HG02852 (cell line): ENCODE measurements at regions not wholly inside any gene's neighbourhood (a gene's known extent, or its start where the extent isn't known, plus 50 kb on each side); places are given as distances from the start of the nearest gene placed in this dataset.
A peak's percentile ranks its signal among the peaks of the same experiment; 100 is the strongest.

Experiments used
- ATAC-seq: cut with Tn5 transposase; IDR thresholded peaks from one replicate; pipeline ENCODE4 v1.9.1; 2021; ENCODE audit warnings: mild to moderate bottlenecking, moderate library complexity; ENCODE audit not compliant: unreplicated experiment

DNA sequence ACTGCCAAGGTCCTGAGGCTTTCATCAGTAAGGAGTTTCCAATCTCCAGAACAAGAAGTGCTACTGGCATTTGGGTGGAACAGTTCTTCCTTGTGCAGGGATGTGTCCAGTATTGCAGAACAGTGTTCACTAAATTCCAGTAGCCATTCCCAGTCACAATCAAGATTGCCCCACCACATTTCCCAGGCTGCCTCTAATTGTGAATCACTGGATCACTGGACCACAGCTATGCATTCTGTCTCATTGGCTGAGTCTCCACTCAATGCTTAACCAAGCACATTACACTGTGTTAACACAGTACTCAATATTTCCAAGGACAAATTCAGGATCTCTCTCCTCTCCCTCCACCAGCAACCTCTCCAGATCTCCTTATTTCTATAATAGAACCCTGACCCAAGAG is 160.2 kb upstream of the CCDC150 start:
- no peak for ATAC-seq

DNA sequence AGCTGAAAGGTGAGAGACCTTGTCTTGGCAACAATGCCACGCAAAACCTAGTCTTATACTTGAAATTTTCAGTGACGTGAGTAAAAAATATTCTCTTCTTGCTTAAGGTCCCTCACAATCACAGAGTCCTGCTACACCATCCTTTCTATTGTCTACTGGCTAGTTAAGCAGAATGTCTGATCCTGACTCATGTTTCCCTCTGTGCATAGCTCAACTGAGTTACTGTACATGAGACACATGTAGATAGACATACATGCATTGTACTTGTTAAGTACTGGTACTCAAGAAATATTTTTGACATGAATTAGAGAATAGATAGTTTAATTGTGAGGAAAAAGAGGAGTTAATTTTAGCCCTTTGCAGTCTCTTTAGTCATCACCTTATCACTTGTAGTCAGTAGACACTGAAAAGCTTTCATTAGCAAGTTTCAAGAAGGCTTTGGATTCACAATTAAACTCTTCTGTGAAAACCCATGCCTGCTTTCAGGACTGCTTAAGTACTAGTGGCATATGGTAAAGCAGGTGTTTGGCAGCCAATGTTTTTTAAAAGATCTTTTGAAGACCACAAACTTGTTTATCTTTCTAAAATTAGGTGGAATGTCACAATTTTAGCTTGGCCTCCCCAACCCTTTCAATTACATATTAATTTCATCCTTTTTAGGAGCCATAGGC is 158.7 kb upstream of the CCDC150 start:
- no peak for ATAC-seq

DNA sequence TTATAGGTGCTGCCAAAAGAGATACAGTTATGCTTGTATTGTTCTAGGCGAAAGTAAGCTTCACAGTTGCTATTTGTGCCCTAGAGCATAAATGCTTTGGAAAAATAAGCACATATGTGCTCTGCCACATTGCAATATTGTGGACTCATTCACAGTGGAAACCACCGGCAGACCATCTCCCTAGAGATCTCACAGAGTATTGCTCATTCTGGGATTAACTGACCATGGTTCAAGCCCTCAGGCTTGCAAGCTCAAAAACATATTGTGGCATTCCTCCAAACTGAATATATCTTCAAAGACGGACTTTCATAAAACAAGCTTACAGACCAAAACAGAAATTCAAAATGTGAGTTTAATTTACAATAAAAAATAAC is 158.2 kb upstream of the CCDC150 start:
- no peak for ATAC-seq

DNA sequence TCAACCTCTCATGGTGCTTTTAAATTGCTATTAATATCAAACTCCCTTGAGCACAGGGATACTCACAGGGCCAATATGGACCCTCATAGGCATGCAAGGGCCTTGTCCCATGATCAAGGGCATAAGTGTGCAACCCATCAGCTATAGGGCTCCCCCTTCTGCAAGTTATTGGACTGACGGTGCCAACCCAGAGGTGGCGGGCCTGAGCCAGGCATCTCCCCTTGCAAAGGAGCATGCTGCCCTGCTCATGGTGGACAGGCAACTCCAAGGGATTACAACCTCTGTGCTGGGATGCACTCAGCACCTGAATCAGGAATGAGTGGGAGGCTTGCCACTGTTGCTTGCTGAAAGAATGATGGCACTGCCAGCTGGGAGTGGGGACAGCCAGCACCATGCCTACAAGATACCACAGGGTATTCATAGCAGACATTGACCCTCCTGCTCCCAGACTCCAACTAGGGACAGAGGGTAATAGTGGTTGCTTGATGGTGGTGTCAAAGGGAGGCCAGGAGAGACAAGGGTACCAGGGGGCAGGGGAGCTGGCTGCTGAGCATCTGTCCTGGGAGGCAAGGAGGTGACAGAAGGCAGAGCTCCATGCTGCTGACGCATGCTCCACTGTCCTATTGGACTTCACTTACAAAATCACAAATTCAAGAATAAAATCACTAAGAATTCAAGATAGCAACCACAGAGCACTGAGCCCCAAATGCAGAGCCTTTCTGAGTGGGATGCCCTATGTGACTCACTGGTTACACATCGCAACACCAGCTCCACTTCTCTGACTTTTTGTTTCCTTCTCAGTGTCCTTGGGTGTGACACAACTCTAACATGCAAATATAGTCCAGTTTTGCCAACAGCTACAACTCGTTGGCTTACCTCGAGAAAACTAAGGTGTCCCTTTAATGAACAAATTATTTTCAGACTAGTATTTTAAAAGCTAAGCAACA is 157.1 kb upstream of the CCDC150 start:
- no peak for ATAC-seq

DNA sequence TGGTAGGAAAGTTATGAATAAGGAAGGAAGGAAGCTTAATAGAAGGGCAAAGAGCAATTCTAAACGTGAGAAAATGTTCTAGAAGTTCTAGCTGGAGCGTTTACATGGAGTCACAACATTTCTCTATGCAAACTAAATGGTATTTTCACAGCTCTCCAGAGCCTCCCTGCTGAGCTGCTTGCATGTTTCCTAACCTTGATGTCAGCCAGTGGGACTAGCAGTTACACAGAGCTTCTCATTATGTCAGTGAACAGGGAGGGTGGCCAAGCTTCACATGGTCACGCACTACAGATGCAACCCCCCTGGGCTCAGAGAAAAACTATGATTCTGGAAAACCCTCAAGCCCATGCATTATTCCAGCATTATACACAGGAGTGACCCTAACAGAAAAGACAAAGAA is 153.4 kb upstream of the CCDC150 start:
- no peak for ATAC-seq

DNA sequence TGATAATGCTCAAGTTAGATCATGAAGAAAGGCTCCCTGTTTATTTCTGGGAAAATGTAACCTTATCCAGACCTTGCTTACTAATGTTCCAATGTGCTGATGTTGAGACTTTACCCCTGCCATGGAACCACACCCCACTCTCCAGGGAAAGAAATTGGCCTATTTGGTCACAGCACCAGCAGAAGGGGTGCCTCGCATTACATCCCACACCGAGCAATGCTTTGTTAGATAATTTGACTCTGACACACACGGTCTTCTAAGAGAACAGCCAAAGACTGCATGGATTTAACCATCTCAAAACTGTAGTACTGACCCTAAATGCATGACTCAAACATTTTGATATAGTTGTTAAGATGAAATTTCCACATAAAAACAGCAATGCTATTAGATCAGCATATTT is 152.1 kb upstream of the CCDC150 start:
- ATAC-seq = no peak

DNA sequence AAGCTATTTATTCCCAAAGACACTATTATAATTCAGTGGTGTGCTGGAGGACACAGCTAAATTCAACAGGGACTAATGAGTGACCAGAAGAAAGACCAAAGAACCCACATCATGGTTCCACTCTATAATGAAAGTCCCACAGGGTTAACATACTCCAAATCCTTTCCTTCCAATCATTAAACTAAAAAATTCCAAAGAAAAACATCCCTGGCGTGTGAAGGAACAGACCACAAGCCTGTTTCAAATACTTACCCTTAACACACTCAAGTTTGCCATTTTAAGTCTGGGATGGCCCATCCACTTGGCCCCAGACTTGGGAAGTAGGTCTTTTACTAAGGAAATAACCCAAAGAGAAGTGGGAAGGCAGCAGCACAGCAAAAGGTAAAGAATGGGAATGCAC is 150.1 kb upstream of the CCDC150 start:
- ATAC-seq = no peak

DNA sequence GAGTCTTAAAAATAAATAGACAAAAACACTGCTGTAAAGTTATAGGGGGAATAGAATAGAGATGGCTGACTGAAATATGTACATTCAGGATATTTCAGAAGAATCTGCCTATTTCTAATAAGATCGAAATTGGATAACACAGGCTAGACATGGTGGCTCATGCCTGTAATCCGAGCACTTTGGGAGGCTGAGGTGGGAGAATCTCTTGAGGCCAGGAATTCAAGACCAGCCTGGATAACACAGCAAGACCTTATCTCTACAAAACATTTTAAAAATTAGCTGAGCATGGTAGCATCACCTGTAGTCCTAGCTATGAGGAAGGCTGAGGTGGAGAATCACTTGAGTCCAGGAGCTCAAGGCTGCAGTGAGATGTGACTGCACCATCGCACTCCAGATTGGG is 146.6 kb upstream of the CCDC150 start:
- no peak for ATAC-seq

DNA sequence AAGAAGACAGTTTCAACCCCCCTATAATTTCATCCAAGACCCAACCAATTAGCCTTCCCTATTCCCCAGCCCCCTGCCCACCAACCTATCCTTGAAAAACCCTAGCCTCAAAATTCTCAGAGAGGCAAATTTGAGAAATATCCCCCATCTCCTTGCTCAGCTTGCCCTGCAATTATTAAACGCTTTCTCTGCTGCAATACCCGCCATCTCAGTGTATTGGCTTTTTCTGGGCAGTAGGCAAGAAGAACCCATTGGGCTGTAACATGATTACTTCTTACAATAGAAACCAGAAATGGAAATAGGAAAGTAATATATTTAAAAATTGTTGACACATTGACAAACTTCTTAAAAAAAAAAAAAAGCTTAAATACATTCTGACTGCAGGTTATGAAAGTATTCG is 140.6 kb upstream of the CCDC150 start:
- no peak for ATAC-seq

DNA sequence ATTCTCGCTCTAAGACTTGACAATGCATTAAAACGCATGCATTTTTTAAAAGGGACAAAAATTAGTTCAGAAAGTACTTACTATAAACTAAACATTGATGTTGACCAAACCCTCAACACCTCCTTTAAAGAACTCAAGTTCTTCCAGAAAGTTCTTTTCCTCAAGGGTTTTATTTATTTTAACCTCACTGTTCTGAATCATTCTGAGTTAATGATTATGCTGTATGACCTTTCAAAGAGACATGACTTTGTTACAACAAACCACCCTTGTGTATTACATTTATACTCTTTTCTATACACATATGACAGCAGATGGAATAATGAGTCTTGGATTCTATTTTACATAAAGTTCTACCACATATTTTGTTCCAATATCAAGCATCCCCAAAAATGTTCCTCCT is 139.8 kb upstream of the CCDC150 start:
- ATAC-seq = no peak

DNA sequence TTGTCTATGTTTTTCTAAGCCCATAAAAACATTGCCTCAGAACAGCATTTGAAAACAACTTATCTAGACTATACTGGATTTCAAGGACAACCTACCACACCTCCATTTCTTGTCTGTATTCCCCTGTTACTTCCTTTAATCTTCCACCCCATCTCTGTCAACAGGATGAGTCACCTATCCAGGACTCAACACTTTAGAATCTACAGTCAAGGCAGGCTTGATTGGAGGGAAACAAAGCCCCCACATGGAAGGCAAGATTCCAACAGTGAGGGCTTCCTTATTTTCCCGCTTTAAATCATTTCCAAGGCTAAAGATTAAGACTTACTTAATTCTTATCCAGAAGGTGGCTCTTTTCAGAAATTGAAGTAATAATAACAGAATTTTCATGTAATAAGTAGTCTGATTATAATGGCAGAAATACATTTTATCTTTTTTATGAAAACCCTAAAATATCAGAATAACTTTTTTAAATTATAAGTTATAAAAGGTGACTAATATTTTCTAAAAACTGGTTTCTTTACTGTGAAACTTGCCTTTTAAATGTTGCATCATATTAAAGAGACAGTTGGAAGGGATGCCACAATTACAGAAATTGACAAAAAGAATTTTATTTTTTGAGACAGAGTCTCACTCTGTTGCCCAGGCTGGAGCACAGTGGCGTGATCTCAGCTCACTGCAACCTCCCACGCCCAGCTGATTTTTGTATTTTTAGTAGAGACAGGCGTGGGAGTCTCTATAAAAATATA is 138.7 kb upstream of the CCDC150 start:
- ATAC-seq = no peak

DNA sequence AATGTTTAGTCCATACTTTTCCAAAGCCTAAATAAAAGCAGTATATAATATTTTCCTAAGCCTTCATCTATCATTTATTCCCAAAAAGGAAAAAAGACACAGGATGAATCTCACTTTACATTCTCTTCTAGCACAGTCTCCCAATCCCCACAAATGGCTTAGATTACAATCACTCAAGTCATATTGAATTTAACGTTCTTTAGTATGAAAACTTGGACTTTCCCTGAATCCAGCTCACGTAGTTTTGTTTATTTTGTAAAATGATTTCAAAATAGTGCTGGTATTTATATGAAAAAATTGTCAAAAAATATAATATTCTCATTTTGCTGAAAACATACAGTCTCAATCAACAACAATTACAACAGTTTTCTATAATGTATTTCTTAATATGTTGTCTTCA is 137.7 kb upstream of the CCDC150 start:
- ATAC-seq = no peak

DNA sequence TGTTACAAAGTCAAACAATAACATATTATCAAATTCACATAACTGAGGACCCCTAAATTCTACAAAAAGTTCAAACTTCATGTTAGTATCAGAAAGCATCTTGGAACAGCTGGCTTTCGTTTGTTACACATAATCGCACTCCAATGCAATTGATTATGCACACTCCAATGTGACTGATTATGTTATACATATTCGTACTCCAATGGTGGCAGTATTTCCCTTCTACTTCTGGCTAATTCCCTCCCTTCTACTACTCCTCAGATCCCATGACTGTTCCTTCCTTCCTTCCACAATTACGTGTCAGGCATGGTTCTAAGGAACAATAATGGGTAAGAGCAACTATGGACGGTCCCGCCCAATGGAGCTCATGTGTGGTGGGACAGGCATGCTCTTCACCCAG is 137.1 kb upstream of the CCDC150 start:
- no peak for ATAC-seq

DNA sequence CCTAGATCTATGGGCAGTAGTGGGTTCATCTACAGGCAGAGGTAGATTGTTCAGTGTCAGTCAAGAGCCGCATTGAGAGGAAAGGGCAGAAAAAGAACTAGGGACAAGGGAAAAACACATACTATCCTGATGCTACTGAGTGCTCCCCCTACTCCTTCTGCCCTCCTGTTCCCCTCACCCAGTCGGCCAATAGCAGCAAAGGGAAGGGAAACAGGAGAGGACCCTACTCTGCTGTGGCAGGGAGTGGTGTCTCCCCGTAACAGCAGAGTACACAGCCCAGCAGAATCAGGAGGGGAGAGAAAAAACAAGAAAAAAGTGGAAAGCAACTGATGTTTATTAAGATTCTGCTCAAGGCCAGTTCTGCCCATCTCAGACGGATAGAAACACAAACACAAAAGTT is 136.1 kb upstream of the CCDC150 start:
- ATAC-seq = no peak

DNA sequence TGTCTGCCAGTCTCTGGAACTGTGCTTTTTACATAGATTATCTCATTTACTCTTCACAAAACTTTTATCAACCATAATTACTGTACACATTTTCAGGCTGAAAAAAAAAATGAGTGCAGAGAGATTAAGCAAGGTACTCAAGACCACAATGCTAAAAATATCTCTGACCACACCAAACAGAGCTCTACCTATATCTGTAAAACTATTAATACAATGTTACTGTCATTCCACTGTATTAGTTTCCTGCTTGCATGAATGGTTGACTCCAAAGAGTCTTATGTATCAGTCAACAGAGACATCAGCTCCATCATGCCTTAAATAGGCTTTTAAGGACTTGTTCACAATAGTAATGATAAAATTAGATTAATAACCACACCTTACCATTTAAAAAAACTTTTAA is 134.7 kb upstream of the CCDC150 start:
- peak; percentile 75 for ATAC-seq

DNA sequence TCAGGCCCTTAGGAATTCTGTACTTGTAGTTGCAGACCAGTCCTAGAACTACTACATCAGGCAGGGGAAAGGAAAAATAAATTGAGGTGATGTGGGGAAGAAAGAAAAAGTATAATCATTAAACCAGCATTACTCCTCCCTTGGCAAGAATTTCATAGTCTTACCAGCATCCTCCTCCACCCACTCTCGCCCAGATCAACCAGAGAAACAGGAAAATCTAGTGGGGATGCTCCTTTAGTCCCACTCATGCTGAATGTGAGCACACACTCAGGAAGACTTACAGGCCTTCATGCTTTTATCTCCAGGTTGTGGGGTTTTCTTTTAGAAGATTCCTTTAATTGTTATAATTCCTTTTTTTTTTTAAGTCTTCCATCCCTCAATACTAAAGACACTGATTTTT is 129.3 kb upstream of the CCDC150 start:
- ATAC-seq = no peak

DNA sequence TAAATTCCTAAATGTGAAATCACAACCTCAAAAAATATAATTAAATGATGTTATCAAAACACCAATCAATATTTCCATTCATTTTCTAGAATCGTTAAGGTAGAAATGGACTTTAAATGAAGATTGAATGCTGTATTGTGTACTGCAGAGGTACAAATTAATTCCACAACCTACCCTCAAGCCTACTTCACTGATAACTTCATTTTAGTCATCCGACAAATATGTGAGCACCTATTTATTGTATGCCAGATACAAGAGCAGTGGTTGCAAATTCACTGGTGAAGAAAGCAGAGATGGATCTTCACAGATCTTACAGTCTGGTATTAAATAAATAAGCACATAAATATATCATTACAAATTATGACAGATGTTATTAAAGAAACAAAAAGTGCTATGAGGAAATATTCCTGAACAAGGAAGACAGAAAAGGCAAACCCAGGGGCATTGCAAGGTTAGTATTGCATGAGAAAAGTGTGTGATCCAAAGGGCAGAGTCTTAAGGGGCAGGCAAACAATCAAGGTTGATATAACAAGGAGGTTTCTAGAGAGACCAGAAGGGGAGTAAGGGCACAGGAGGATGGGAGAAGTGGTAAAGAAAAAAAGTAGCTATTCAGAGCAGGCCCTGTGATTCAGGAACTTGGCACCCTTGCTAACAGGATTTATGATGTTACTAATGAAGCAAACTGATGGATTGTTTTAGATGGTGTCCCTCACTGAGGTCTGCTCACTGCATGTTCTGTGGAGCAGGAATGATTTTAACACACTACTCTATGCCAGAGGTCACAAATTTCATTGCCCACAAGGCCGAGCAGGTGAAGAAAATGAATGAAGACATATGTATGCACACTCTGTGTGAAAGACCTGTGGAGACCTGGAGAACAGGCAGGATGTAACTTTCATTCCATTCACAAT is 128.0 kb upstream of the CCDC150 start:
- ATAC-seq = no peak

DNA sequence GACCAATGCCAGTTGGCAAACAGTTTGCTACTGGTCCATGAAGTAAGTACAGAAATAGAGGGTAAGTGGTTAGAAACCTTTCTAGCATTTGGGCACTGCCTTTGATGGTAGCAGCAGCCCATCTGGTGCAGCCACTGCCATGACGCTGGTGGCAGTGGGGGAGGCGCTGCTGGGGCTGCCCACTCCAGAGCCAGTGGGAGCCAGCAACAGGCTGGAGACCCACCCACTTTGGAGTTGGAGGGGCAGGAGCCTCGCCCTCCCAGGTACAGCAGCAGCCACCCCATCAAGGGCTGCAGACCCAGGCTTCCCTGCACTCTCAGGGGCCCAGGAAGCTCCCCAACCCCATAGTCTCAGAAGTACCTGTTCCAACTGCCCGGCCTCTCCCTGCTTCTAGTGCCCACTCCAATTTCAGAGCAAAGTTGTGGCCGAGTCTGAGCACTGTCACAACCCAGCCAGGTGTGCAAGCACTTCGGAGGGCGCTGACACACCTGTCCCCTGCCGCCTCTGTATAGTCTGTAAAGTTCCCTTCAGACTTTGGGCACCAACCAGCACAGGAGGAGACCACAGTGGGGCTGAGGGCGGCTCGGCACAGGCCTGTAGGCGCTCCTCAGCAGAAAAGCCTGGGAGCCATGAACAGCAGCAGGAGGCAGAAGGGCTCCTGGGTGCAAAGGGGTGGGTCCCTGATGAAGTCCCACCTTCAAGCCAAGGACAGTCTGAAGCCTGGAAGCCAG is 125.6 kb upstream of the CCDC150 start:
- ATAC-seq = no peak

DNA sequence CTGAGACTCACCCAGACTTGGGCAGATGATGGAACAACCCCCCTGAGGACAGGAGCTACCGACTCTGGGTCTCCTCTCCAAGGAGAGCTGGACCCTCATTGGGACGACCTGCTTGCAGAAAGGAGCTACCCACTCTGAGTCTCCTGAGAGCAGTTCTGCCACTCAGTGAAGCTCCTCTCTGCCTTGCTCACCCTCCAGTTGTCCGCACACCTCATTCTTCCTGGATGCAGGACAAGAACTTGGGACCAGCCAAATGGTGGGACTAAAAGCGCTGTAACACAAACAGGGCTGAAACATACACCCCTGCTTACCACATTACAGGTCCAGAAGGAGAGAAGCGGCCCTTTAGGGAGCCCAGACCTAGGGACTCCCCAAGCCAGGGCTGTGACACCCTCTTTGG is 124.9 kb upstream of the CCDC150 start:
- no peak for ATAC-seq

DNA sequence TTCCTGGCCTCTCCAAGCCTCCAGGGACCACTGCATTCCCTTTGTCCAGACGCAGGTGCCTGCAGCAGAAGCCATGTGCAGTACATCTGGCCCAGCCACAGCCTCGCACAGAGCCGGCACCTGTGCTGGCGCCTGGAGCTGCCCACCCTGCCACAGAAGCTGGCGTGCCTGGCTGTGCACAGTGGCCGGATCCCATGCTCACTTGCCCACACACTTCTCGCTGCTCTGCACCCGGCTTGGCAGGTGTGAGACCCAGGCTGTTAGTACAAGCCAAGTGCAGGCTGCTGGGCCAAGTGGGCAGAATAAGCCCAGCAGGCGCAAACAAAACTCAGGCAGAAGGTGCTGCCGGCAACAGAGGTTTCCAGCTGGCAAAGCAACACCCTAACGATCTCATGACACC is 124.5 kb upstream of the CCDC150 start:
- ATAC-seq = no peak
